HG03097 (cell line): ENCODE measurements at regions not wholly inside any gene's neighbourhood (a gene's known extent, or its start where the extent isn't known, plus 50 kb on each side); places are given as distances from the start of the nearest gene placed in this dataset.

ENCODE experiments used
- ATAC-seq: cut with Tn5 transposase; IDR thresholded peaks from one replicate; pipeline ENCODE4 v1.9.1; 2021; ENCODE audit not compliant: unreplicated experiment, low FRiP score

DNA sequence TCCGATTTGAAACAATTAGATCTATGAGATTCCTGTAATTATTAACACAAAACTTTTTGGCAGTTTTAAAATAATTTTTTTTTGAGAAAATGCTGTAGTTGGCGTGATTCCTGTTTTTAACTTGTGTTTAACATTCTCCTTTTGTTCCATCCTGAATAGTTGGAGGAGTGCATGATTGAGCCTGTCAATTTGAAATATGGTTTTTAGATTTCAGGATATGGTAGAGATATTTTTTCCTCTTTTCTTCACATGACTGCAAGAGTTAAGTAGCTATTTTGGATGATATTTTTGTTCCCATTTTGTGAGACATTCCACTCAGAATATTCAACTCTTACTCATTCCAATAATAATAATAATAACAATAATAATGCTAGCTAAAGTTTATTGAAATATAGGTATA is 241.7 kb upstream of the MAN1A1 start:
- ATAC-seq, result no peak

DNA sequence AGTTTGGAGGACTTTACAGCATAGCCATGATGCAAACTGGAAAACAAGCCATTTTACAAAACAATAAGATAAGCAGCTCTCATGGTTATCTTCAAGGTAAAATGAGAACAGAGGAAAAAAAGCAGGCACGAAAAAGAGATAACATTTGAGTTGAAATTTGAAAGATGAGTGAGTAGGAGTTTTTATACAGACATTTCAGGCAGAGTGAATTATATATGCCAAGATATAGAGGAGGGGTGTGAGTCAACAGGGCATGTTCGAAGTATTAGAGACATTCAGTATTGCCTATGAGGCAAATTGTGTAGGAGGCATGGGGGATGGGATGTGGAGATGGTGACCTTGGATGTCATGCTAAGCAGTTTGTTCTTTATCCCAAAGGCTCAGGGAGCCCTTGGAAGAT is 240.5 kb upstream of the MAN1A1 start:
- ATAC-seq, result no peak

DNA sequence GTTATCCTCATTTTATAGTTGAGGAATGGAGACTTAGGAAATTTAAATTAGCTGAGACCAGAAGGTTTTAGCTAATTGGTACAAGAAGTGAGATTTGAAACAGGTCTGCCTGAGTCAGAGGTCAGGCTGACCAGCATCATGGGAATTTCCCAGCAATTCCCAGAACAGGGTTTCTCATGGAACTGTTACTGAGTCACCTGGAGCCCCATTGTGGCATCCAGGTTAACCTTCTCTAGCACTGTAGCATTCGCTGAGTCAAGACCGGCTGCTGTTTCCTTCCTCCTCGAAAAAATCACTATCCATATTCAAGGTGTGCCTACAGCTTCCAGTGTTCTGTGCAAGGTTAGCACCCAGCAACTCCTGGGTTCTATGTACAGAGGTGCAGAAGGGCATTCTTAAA is 238.0 kb upstream of the MAN1A1 start:
- no peak for ATAC-seq

DNA sequence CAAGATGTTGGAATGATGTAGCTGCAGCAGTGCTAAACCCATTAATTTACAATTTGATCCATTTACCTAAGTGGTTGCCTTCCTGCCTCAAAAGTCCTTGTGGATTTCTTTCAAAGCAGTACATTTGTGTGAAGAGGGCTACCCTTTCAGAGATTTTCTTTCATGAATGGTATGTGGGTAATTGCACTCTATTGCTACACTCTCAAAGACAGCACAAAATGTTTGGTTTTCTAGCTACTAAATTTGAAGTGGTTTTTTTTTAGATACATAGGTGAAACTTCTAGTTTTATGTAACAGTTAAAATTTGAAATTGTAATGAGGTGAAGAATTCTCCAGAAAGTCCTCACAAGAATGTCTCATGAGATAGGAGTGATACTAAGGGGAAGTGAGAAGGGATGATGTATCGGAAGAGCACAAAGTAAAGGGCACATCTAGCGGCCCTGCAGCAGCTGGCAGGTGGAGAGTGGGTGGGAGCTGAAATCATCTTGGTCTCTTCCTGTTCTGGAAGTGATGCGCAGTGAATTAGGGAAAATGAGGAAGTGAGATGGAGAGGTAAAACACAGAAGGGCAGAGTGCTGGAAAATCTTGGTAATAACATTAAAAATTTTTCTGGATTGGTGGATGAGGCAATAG is 236.8 kb upstream of the MAN1A1 start:
- no peak for ATAC-seq

DNA sequence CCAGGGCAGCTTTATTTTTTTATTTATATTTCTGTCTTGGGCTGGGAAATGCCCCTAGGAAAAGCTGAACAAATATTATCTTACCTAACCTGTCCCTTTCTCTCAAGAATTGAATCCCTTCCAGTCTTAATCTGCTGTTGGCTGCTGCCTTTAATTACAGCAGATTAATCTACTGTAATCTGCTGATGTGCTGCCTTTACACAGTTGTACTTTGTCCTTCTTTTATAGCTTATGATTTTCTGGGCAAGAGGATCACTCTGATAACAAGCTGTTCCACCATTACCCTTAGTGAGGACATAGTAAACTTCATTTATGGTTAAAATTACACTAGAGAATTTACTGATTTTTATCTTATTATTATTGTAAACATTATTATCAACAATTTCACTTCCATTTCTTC is 234.5 kb upstream of the MAN1A1 start:
- ATAC-seq, result no peak

DNA sequence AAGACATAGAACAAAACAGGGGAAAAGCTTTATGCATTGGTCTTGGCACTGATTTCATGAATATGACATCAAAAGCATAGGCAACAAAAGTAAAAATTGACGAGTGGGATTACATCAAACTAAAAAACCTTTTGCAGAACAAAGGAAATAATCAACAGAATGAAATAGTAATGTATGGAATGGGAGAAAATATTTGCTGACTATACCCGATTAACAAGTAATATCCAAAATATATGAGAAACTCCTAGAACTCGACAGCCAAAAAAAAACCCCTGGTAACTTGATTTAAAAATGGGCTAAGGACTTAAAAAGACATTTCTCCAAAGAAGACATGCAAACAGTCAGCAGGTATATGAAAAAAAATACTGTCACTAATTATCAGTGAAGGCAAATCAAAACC is 231.7 kb upstream of the MAN1A1 start:
- ATAC-seq, result no peak

DNA sequence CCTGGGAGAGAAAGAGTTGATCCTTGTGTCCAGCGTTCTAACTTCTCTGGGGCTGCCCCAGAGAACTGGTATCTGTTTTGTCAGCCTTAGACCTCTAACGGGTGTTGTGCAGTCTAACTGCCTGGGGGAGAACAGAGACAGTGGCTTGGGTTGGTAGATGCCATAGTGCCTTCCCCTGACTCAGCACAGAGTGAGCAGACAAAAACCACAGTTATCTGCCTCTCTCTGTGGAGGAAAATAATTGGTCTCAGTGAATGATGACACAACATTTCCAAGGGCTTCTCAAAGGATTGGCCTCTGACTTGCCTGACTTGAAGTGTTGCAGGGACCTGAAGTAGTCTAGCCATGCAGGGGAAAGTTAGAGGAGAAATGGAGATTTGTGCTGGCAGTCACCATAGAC is 226.2 kb upstream of the MAN1A1 start:
- ATAC-seq, result no peak

DNA sequence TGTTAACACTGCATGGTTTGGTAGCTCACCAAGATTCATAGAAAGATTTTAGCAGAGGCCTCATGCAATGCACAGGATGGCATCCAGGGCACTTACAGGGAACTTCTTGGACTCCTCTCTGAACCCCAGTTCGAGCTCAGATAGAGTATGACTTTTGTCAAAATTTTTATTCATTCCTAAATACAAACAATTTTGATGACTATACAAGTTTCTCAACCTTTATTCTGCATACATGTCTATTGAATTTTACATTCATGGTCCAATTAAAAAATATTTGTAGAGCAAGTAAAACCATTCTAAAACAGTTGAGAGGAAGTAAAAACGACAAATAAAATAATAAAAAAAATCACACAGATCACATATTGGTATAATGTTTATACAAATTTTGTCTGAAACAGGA is 219.0 kb upstream of the MAN1A1 start:
- no peak for ATAC-seq

DNA sequence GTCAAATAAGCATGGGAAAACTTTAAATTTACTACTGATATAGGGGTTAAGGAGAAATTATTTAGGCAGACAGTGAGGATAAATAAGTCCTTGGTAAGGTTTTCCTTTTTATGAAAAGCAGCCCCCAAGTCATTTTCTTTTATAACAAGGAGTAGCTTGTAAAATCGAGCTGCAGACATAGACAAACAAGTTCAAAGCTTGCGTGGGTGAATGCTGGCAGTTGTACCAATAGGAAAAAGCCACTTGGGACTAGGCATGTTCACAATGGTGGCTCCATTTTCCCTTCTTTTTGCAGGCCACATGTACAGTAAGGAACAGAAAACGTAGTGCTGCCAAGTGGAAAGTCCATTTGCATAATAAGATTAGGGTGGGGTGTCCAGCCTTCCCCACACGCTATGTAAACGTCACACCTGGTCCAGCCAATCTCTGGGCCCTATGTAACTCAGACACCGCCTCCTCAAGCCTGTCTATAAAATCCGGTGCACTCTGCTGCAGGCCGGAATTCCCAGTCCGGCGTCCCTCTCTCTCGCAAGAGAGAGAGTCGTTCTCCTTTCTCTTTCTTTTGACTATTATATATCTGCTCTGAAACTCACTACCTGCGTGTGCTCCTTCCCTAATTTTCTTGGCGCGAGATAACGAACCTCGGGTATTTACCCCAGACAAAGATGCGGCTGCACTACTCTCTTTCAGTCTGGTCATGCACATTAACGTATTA is 217.1 kb upstream of the MAN1A1 start:
- ATAC-seq, result no peak

DNA sequence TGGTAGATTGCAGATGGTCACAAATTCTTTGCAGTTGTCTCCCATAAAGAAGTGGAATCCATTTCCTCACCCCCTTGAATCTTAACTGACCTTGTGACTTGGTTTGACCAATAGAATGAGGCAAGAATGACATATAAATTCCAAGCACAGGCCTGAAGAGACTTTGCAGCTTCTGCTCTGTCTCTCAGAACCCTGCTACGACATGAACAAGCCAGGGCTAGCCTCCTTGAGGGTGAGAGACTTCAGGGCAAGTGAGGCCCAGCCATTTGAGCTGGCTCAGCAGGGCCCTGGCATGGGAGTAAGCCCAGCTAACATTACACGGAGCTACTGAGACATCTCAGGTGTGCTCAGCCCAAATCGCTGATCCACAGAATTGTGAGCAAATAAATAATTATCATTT is 216.3 kb upstream of the MAN1A1 start:
- no peak for ATAC-seq

DNA sequence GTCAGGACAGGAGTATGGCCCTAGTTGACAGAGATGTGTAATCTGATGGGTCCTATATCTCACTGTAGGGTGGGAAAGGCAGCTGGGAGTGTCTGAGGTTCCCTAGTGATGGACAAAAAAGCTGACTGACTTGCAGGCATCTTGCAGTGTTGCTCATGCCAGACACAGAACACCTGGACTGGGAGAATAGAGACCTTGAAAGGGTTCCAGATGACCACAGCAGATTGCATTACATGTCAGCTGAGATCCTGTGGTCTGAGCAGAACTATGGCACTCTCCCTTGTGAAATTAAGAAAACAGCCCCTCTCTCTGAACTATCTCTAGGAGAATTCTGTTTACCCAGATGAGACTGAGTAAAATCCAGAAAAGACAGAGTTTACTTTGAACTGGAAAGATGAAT is 212.6 kb upstream of the MAN1A1 start:
- ATAC-seq, result no peak

DNA sequence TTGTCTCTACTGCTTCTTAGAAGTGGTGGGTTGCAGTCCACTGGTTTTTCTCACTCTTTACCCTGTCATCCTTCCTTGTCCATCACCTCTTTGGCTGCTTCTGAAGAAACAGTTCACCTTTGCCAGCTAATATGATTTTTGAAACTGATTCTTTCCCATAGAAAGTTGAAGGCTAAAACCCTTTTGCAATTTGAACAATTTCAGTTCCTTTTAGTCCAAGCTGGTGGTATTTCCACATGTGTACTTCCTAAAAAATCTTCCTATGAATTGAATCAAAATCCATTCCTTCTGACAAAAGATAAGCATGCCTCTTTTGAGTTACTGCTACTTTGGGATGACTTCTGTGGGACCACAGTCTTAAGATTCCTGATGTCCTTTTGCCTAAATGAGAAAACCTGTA is 210.0 kb upstream of the MAN1A1 start:
- ATAC-seq, result no peak

DNA sequence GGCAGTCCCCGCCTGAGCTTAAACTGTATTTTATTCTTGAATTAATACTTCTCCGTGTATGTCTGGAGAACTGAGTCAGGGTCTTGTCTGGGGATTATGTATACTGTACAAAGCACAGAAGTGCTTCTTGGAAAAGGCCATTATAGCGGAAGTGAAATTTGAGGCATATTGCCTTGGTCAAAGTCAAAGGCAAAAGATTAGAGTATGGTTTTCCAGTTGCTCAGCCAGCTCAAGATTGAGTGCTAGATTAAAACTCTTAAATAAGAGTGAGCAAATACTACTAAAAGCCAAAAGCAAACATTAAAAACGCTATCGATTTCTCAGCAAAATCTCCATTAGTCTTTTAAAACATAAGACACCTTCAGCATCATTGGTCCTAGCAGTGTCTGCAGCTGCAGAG is 207.7 kb upstream of the MAN1A1 start:
- no peak for ATAC-seq

DNA sequence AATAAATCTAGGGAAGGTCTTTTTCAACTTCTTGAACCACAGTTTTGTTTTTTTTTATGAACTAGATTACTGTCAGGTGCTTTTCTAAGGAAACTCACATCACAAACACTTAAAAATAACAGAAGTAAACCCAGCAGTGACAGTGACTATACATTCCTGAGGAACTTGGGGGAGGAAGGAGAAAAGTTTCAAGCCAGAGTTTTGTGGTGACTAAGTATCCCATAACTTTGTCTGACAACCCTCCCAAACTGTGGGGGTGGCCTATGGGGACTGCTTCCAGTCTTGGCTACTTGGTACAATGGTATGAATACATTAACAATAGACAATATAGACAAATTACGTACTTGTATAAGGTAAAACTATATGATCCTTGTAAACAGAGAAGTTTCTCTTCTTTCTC is 202.5 kb upstream of the MAN1A1 start:
- no peak for ATAC-seq

DNA sequence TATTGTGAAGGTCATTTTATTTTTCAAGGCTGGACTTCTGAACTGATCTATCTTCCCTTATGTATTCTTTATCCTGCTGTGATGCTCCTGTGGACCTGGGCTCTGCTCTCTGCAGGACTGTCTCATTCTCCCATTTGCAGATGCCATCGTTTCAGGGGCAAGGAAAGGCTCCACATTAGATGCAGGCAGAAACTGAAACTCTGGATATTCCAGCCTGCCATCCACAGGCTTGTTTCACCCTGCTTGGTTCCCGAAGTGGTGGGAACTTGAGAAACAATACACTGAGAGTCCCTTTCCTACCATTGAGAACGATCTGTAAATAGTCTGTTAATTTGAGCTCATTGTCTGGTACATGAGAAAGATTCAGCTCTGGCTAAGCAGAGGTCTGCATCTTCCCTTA is 197.5 kb upstream of the MAN1A1 start:
- ATAC-seq, result no peak

DNA sequence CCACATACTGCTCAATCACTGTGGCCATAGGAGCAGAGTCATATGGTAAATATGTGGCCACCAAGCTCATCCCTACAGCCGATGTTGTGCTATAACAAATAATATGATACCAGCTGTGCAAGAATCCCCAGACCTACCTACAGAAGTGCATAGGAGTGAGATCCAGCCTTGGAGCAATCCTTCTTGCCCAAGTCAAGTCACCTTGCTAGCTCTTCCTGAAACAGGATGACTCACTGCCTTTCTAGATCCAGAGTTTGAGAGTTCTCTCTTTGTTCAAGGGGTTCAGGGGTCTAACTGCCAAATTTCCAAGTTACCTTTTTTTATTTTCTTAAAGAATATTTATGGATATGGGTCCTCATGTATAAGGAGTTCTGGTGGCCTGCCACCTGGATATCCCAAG is 195.7 kb upstream of the MAN1A1 start:
- no peak for ATAC-seq

DNA sequence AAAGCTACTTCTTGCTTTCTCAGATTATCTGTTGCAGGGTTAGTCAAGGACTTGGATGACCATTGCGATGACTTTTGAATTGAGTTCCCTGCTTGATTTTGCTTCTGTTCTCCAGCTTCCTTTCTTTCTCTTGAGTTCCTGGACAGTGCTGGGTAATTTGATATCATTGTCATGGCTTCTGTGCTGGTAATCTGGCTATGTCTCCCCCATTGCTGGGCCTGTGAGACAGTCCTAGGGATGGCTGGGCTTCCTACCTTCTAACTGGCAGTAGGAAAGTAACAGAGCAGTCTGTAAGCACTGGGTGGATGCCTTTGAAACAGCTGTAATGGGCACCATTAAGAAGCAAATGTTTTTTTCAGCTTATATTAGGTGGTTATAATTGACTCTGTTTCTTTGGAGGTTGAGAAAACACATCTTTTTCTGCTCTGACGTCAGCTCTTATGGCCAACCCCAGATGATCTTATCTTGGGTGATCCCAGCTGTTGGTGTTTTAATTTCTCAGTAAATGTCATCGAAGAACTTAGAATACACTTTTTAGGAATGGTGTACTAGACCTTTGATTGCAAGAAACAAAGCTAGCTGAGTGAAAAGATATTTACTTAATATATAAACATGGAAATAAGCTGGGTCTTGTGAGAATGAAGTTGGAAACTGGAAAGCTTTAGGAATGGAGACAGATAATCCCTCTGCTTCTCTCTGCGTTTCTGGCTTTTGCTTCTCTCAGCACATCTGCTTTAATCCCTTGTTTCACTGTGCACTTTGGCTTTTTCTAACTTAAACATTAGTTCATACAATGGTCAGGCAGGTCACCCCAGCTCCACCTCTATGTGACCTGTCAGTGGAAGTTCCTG is 195.0 kb upstream of the MAN1A1 start:
- ATAC-seq, result no peak

DNA sequence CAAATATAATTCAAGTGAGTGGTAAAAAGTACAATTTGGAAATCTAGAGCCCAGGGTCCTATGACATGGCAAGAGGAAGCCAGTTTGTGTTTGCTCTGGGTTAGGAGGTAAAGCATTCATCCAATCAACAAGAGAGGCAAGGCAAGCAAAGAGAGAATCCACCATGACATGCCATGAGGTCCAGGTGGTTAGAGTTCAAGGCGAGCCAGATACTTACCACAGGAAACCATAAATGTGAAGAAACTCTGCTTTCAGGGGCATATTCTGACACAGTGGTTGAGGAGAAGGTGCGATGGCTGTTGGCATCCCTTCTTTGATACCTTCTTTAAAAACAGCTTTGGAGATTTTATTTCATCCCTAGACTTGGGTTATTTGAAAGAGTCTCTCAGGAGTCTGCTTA is 193.8 kb upstream of the MAN1A1 start:
- no peak for ATAC-seq

DNA sequence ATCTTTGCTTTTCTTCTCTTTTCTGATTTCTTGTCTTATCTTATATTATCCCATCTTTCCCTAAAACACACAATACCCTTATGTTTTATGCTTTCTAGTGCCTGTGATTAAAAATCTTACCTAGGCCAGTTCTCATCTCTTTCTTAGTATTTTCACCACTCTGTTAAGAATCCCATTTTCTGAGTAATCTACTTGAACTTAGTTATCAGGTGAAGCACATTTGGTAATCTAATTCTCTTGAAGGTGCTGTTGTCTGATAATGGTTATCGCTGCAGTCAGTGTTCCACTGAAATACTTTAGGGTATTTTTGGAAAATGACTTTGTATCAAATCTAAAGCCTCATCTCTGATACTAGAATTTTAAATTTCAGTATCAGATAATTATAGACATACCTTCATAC is 192.5 kb upstream of the MAN1A1 start:
- ATAC-seq, result no peak

DNA sequence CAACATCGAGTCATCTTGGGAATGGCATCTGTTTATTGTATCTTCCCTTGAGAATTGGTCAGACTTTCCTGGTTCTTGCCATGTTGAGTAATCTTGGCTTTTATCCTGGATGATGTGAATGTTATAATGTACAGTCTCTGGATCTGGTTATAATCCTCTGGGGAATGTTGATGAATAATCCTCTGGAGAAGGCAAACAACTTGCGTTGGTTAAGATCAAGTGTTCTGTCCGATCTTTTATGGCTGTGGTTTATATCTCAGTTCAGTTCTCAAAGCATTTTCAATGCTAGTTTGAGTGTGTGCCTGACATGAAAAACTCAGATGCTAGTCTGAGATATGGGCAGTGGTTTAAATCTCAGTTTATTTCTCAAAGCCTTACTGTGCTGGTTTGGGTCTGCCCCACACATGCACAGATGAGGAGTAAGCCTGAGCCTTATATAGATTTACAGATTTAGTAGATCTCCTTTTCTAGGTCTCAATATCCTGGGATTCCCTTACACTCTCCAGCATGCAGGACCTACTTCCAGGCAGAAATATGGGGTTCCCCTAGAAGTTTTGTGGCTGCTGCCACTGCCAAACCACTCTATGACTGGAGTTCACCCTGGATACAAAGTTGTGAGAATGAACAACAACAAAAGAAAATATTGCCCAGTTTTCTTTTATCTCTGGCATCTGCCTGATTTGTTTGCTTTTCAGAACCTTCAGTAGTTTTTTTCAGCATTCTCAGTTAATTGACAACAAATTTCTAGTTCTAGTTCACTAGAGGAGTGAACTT is 191.8 kb upstream of the MAN1A1 start:
- ATAC-seq, result no peak

DNA sequence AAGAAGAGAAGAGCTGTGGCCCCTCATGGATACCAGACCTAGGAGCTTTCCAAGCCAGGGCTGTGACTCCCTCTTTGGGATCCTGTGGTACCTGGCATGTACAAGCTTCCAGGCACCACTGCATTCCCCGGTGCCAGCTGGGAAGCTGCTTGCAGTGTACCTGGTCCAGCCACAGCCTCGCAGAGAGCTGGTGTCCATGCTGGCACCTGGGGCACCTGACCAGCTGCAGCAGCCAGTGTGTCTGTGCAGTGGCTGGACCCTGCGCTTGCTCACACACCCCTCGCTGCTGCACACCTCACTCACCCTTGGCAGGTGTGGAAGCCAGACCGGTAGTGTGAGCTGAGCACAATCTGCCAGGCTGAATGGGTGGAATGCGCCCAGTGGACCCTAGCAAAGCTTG is 190.9 kb upstream of the MAN1A1 start:
- no peak for ATAC-seq
